Right lobe of liver (tissue), 4 donors: ENCODE measurements at regions not wholly inside any gene's neighbourhood (a gene's known extent, or its start where the extent isn't known, plus 50 kb on each side); places are given as distances from the start of the nearest gene placed in this dataset.

Source experiments
- POLR2A ChIP-seq: fragments of 450-650 bp; IDR thresholded peaks from one replicate; pipeline ENCODE4 v1.6.1; 2017; ENCODE audit warnings: antibody characterized with exemption, mild to moderate bottlenecking
- TF ChIP-seq, protein P1 (sequence below), 4 donors: fragments of 200-600 bp in 3 of 4; fragments of 450-650 bp in 1 of 4; IDR thresholded peaks; one replicate each; pipeline versions ENCODE4 v1.5.1 to v1.8.0; 2016 to 2022; ENCODE audit warnings: antibody characterized with exemption in 4 of 4, mild to moderate bottlenecking in 2 of 4
- donor health status: DM: no; HTN: no; CAD: no.
- donor health status: DM: no; HTN: no; CAD: no.
- donor health status: DM: no; HTN: yes; CAD: no.

GRCh38 chr14:28576523-28576922, 190.1 kb upstream of the FOXG1 start:
- TF ChIP-seq, protein P1, sequence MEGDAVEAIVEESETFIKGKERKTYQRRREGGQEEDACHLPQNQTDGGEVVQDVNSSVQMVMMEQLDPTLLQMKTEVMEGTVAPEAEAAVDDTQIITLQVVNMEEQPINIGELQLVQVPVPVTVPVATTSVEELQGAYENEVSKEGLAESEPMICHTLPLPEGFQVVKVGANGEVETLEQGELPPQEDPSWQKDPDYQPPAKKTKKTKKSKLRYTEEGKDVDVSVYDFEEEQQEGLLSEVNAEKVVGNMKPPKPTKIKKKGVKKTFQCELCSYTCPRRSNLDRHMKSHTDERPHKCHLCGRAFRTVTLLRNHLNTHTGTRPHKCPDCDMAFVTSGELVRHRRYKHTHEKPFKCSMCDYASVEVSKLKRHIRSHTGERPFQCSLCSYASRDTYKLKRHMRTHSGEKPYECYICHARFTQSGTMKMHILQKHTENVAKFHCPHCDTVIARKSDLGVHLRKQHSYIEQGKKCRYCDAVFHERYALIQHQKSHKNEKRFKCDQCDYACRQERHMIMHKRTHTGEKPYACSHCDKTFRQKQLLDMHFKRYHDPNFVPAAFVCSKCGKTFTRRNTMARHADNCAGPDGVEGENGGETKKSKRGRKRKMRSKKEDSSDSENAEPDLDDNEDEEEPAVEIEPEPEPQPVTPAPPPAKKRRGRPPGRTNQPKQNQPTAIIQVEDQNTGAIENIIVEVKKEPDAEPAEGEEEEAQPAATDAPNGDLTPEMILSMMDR (IDR thresholded peaks at IDR 0.05): no peak
- no peak for TF ChIP-seq POLR2A
